Vagina (tissue), 2 donors: ENCODE measurements at regions not wholly inside any gene's neighbourhood (a gene's known extent, or its start where the extent isn't known, plus 50 kb on each side); places are given as distances from the start of the nearest gene placed in this dataset.
"Not testable (repeated sequence)": the region's sequence is repeated elsewhere in the genome, so short reads cannot be mapped to it uniquely, and the experiment has no call there.

Experiments used
- POLR2A ChIP-seq, 2 donors: fragments of 450-650 bp; IDR thresholded peaks; one replicate each; pipeline ENCODE4 v1.6.1; 2017; ENCODE audit warnings: antibody characterized with exemption in 2 of 2, mild to moderate bottlenecking in 2 of 2, moderate library complexity in 2 of 2
- POLR2AphosphoS5 ChIP-seq, 2 donors: sonication (generic); formaldehyde crosslinking; IDR thresholded peaks; one replicate each; pipeline ENCODE4 v1.9.0; 2017; ENCODE audit warnings: antibody characterized with exemption in 2 of 2, mild to moderate bottlenecking in 2 of 2, low read depth in 1 of 2; ENCODE audit not compliant: insufficient read depth in 1 of 2

DNA sequence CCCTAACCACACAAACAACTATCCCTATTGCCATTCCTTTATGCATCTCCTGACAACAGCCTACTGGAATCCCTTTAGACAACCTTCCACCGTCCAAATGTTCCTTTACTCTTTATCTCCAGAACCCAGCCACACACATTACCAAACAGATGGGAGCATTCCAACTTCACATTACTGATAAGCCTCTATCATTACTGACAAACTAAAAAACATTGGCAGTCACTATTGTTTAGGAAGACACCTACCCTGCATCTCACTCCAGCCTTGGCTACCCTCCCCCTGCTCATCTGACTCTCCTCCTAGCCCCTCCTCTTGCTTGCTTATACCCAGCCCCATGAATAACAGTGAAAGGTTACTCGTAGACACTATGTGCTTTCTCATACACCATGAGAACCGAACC, 130.3 kb upstream of the ATF7IP start:
- not testable (repeated sequence) for TF ChIP-seq POLR2A (IDR thresholded peaks at IDR 0.05); POLR2AphosphoS5 (IDR thresholded peaks at IDR 0.05; ENCODE audit: insufficient read depth in 1 of 2, low read depth in 1 of 2)
